IMR-90 (cell line): ENCODE measurements at regions not wholly inside any gene's neighbourhood (a gene's known extent, or its start where the extent isn't known, plus 50 kb on each side); places are given as distances from the start of the nearest gene placed in this dataset.

Experiments used
- ATAC-seq: fragments of 200-7000 bp; cut with Tn5 transposase; 2 replicates; pipeline ENCODE4 v1.9.1; 2020; ENCODE audit warnings: low read depth, mild to moderate bottlenecking, moderate library complexity
- BruUV-seq: library from RNA; stranded (reverse); fragments of 400-500 nt; replicated peaks from 2 replicates; lab custom pipeline; 2021; lab: Mats Ljungman, UMichigan
- CTCF ChIA-PET: fragments of 300-600 bp; formaldehyde crosslinking; extraction: SDS; loops from one replicate; lab custom pipeline; 2021; ENCODE audit warnings: antibody characterized with exemption; lab: Yijun Ruan, JAX
- POLR2A ChIA-PET: fragments of 300-600 bp; sonication (Branson Sonifier 250); formaldehyde crosslinking; loops from one replicate; lab custom pipeline; 2022; ENCODE audit warnings: antibody characterized with exemption; ENCODE audit not compliant: unreplicated experiment; lab: Charles Lee
- DNase-seq: peaks from one replicate; pipeline ENCODE4 v3.0.0; 2013
- H2AFZ ChIP-seq: replicated peaks from 2 replicates; pipeline ENCODE3; 2013; ENCODE audit warnings: low read length, mild to moderate bottlenecking; ENCODE audit not compliant: poor library complexity
- H2AK5ac ChIP-seq: 2 replicates; pipeline ENCODE4 v1.6.1; 2013; ENCODE audit warnings: low read depth, low read length, inconsistent platforms
- H2AK9ac ChIP-seq: replicated peaks from 2 replicates; pipeline ENCODE3; 2013; ENCODE audit warnings: mild to moderate bottlenecking, low read depth, low read length, moderate library complexity; ENCODE audit not compliant: poor library complexity
- H2BK120ac ChIP-seq: 2 replicates; pipeline ENCODE4 v1.6.1; 2013; ENCODE audit warnings: low read depth, low read length, inconsistent platforms
- H2BK15ac ChIP-seq: 3 replicates; pipeline ENCODE4 v1.6.1; 2013; ENCODE audit warnings: low read depth, low read length, inconsistent platforms
- H2BK20ac ChIP-seq: 2 replicates; pipeline ENCODE4 v1.6.1; 2013; ENCODE audit warnings: low read depth, mild to moderate bottlenecking, inconsistent platforms, low read length, moderate library complexity
- H2BK5ac ChIP-seq: 2 replicates; pipeline ENCODE4 v1.6.1; 2013; ENCODE audit warnings: mild to moderate bottlenecking, low read depth, low read length, inconsistent platforms; ENCODE audit not compliant: poor library complexity, severe bottlenecking
- H3K14ac ChIP-seq: replicated peaks from 2 replicates; pipeline ENCODE4 v1.6.1; 2013; ENCODE audit warnings: low read depth, low read length, inconsistent platforms
- H3K18ac ChIP-seq: 2 replicates; pipeline ENCODE4 v1.6.1; 2013; ENCODE audit warnings: low read depth, low read length, control low read depth
- H3K23ac ChIP-seq: 2 replicates; pipeline ENCODE4 v1.6.1; 2013; ENCODE audit warnings: low read depth, low read length, inconsistent platforms
- H3K27ac ChIP-seq: 2 replicates; pipeline ENCODE4 v1.5.1; 2013; ENCODE audit warnings: mild to moderate bottlenecking, control low read depth, low read length; ENCODE audit not compliant: insufficient read depth
- H3K27me3 ChIP-seq: 2 replicates; pipeline ENCODE4 v1.6.1; 2013; ENCODE audit warnings: low read length; ENCODE audit not compliant: control insufficient read depth, insufficient read depth
- H3K36me3 ChIP-seq: 2 replicates; pipeline ENCODE4 v1.6.1; 2013; ENCODE audit warnings: low read length, mixed read lengths; ENCODE audit not compliant: control insufficient read depth, insufficient read depth
- H3K4ac ChIP-seq: 2 replicates; pipeline ENCODE4 v1.6.1; 2013; ENCODE audit warnings: low read depth, low read length, inconsistent platforms
- H3K4me1 ChIP-seq: 2 replicates; pipeline ENCODE4 v1.6.1; 2013; ENCODE audit warnings: low read length, mixed read lengths; ENCODE audit not compliant: control insufficient read depth, insufficient read depth
- H3K4me2 ChIP-seq: 2 replicates; pipeline ENCODE4 v1.6.1; 2013; ENCODE audit warnings: low read depth, mild to moderate bottlenecking, control low read depth, low read length, moderate library complexity
- H3K4me3 ChIP-seq: 2 replicates; pipeline ENCODE4 v1.5.1; 2013; ENCODE audit warnings: low read depth, mild to moderate bottlenecking, control low read depth, low read length, moderate library complexity; ENCODE audit not compliant: insufficient read depth
- H3K56ac ChIP-seq: 2 replicates; pipeline ENCODE4 v1.6.1; 2013; ENCODE audit warnings: low read length, inconsistent platforms; ENCODE audit not compliant: insufficient read depth; ENCODE audit errors: extremely low read depth
- H3K79me1 ChIP-seq, 2 experiments: 2 replicates each; pipeline ENCODE4 v1.6.1; 2013; ENCODE audit warnings: low read length in 2 of 2, inconsistent platforms in 1 of 2, low read depth in 1 of 2
- H3K9ac ChIP-seq: 2 replicates; pipeline ENCODE4 v1.6.1; 2013; ENCODE audit warnings: low read depth, low read length, control low read depth
- H3K9me1 ChIP-seq: 2 replicates; pipeline ENCODE4 v1.6.1; 2013; ENCODE audit warnings: low read length, inconsistent platforms; ENCODE audit not compliant: insufficient read depth
- H3K9me3 ChIP-seq: 2 replicates; pipeline ENCODE4 v1.6.1; 2013; ENCODE audit warnings: low read length; ENCODE audit not compliant: control insufficient read depth, insufficient read depth
- H4K20me1 ChIP-seq: 2 replicates; pipeline ENCODE4 v1.6.1; 2013; ENCODE audit warnings: low read length, inconsistent platforms; ENCODE audit not compliant: insufficient read depth
- H4K5ac ChIP-seq: 2 replicates; pipeline ENCODE4 v1.6.1; 2013; ENCODE audit warnings: mild to moderate bottlenecking, low read depth, low read length, control low read depth
- H4K8ac ChIP-seq, 2 experiments: 2 replicates each; pipeline ENCODE4 v1.6.1; 2013; ENCODE audit warnings: low read depth in 2 of 2, low read length in 2 of 2, control low read depth in 1 of 2, inconsistent platforms in 1 of 2
- H4K91ac ChIP-seq: 2 replicates; pipeline ENCODE4 v1.6.1; 2013; ENCODE audit warnings: low read depth, low read length, inconsistent platforms; ENCODE audit not compliant: insufficient read depth
- BHLHE40 ChIP-seq: fragments of 150-350 bp; IDR thresholded peaks from 2 replicates; pipeline ENCODE4 v1.6.1; 2016; ENCODE audit warnings: mild to moderate bottlenecking, low read depth, low read length
- POLR2A ChIP-seq: IDR thresholded peaks from 2 replicates; pipeline ENCODE4 v1.6.1; 2012; ENCODE audit warnings: mild to moderate bottlenecking, low read depth, low read length
- WGBS, 2 experiments: methylation state at CpG; one replicate each; pipeline versions ENCODE4 v1.1.5 to v1.1.7; 2013; ENCODE audit warnings: missing lambda C conversion rate in 2 of 2; ENCODE audit not compliant: insufficient read length in 1 of 2; ENCODE audit errors: extremely low coverage in 2 of 2; 5-methylcytosine and 5-hydroxymethylcytosine counted together
- dilution Hi-C: fragments of 300-500 bp; cut with HindIII; formaldehyde crosslinking; loops from one replicate; pipeline ENCODE4 v1.14.3; 2018; ENCODE audit warnings: low sequenced_read_pairs; ENCODE audit not compliant: unreplicated experiment
- in situ Hi-C: fragments of 300-500 bp; cut with MboI; formaldehyde crosslinking; loops from 3 replicates; pipeline ENCODE4 v1.14.3; 2019; ENCODE audit warnings: low sequenced_read_pairs, inconsistent platforms, mixed read lengths
- intact Hi-C: fragments of 100-400 bp; cut with micrococcal nuclease; formaldehyde crosslinking; loops from 2 replicates; pipeline ENCODE4 v1.10.0; 2022

DNA sequence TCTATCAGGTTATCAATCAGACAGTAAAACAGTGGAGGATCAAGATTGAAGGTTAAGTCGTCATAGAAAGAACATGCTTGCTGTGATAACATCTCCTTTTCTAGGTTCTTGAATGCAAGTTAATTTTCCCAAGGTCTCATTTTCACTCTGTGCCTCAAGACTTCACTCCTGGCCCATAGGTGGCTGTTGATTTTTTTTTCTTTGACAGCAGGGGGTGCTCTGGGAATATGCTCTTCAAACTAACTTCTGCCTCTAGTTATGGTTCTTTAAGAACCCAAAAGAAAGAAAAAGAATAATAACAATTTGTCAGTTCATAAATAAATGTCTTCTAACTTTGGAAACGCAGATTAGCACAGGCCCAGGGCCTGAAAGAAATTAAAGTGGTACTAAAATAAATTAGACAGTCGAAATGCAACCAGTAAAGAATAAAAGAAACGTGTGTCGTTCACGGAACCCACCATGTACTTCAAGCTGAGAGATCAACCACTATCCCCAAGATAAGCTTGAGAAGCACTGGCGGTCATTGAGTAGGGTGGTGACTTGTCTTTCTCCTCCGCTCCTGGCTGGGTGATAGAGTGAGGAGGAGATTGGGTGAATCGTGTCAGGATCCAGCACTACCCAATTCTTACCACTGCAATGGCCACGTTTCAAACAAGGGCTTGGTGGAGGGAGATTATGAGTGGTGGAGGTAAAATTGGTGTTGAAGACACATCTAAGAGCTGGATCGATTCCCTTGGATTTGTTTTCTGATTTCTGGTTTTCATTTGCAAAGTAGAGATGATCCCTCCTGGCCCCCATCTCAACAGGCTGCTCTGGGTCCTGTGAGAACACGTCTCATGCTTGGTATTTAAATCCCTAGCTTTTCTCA is 93.4 kb upstream of the IRX4 start (continued):
- no peak for TF ChIP-seq BHLHE40

DNA sequence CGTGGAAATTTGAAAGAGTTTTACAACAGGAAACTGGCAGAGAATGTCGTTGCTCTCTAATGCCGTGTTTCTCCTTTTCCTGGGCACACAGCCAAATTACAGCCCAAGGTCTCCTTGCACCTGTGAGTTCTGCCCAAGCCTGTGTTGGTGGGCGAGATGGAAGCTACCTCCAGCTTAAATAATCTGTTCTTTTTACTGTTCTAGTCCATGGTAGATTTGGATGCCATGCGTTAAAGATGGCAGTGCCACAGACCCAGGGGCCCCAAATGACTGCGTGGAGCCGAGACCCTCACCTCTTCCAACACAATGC is 92.6 kb upstream of the IRX4 start:
- H4K8ac ChIP-seq, result no peak overlapping the region
- H3K14ac ChIP-seq, result no peak overlapping the region
- no peak overlapping the region for H2BK15ac ChIP-seq
- no peak overlapping the region for H3K18ac ChIP-seq
- H3K36me3 ChIP-seq, result no peaks in the 10 kb centered on the region
- H3K27me3 ChIP-seq, result no peaks in the 10 kb centered on the region
- no peak overlapping the region for H2AK9ac ChIP-seq
- H3K56ac ChIP-seq, result no peak overlapping the region
- no peaks in the 10 kb centered on the region for H3K79me1 ChIP-seq
- no peak overlapping the region for H3K4me3 ChIP-seq
- no peak overlapping the region for H3K4ac ChIP-seq
- no peak overlapping the region for H3K9ac ChIP-seq
- H3K4me2 ChIP-seq, result no peak overlapping the region
- H3K23ac ChIP-seq, result no peak overlapping the region
- no peaks in the 10 kb centered on the region for H3K4me1 ChIP-seq
- no peak overlapping the region for H3K27ac ChIP-seq
- intact Hi-C loops (no loop called here), in situ Hi-C loops (no loop called here), dilution Hi-C loops (no loop called here)
- no peak for TF ChIP-seq POLR2A
- no peak overlapping the region for H2BK20ac ChIP-seq
- ChIA-PET CTCF (no interaction called here), POLR2A (no interaction called here)
- no peak overlapping the region for H2AK5ac ChIP-seq
- no TSS peak for BruUV-seq
- ATAC-seq (no peak), DNase-seq (no peak)
- H2AFZ ChIP-seq, result no peak overlapping the region
- no peak overlapping the region for H4K91ac ChIP-seq
- 60% methylated on average over 1 of the region's 7 CpGs; no CpG with 5 or more reads in 1 of the 2 experiments for WGBS, 2 experiments
- no peaks in the 10 kb centered on the region for H3K9me1 ChIP-seq
- no peak overlapping the region for H2BK120ac ChIP-seq
- H4K20me1 ChIP-seq, result no peaks in the 10 kb centered on the region
- no peak overlapping the region for H2BK5ac ChIP-seq
- no peak overlapping the region for H4K5ac ChIP-seq
- H3K9me3 ChIP-seq, result 0 out of 2 replicates have a peak, but pooled peaks cover 2% of the 10 kb centered on the region
